22Rv1 (cell line): ENCODE measurements at regions not wholly inside any gene's neighbourhood (a gene's known extent, or its start where the extent isn't known, plus 50 kb on each side); places are given as distances from the start of the nearest gene placed in this dataset.

Source experiments
- ZFX ChIP-seq: fragments of 450-650 bp; IDR thresholded peaks from 2 replicates; pipeline ENCODE4 v1.6.1; 2017; ENCODE audit warnings: antibody characterized with exemption, borderline replicate concordance
- TF ChIP-seq, protein P1 (sequence below): fragments of 450-650 bp; IDR thresholded peaks from 2 replicates; pipeline ENCODE4 v1.5.1; 2017; ENCODE audit warnings: mild to moderate bottlenecking

DNA sequence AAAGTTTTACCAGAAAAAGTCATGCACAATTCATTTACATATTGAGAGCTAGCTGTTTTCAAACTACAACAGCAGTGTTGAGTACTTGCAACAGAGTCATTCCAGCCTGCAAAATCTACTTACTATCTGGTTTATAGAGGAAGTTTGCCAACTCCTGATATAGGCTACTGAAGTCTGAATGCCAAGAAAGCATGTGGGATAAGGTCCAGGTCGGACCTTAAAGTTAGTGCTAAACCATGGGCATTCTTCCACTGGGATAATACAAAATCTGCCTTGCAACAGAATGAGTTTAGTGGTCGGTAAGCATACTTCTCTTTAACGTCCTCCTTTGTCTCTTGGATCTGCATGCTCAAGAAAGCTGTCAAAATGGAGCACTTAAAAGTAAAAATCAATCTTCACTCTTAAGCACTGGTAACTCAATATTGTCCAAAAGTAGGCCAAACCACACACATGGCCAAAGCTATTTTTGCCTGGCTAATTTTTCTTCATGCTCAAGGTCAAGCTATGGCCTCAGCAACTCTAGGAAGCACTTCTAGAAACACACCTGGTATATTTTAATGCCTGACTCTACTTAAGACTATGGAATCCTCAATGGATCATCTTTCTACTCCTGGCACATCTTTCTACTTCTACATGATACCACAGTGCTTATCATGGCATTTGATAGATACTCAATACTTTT lies 364.9 kb upstream of the KITLG start:
- TF ChIP-seq ZFX: no peak
- TF ChIP-seq, protein P1, sequence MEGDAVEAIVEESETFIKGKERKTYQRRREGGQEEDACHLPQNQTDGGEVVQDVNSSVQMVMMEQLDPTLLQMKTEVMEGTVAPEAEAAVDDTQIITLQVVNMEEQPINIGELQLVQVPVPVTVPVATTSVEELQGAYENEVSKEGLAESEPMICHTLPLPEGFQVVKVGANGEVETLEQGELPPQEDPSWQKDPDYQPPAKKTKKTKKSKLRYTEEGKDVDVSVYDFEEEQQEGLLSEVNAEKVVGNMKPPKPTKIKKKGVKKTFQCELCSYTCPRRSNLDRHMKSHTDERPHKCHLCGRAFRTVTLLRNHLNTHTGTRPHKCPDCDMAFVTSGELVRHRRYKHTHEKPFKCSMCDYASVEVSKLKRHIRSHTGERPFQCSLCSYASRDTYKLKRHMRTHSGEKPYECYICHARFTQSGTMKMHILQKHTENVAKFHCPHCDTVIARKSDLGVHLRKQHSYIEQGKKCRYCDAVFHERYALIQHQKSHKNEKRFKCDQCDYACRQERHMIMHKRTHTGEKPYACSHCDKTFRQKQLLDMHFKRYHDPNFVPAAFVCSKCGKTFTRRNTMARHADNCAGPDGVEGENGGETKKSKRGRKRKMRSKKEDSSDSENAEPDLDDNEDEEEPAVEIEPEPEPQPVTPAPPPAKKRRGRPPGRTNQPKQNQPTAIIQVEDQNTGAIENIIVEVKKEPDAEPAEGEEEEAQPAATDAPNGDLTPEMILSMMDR: no peak
